RCC 7860 (cell line): ENCODE measurements at regions not wholly inside any gene's neighbourhood (a gene's known extent, or its start where the extent isn't known, plus 50 kb on each side); places are given as distances from the start of the nearest gene placed in this dataset.
"Not testable (repeated sequence)": the region's sequence is repeated elsewhere in the genome, so short reads cannot be mapped to it uniquely, and the experiment has no call there.

Source experiments
- DNase-seq: peaks from one replicate; pipeline ENCODE4 v3.0.0-alpha.2; 2015; ENCODE audit warnings: low spot score
- FAIRE-seq: peaks from 2 replicates; lab custom pipeline; 2012; peaks lifted over from hg19 to GRCh38; lab: Jason Lieb, UNC

DNA sequence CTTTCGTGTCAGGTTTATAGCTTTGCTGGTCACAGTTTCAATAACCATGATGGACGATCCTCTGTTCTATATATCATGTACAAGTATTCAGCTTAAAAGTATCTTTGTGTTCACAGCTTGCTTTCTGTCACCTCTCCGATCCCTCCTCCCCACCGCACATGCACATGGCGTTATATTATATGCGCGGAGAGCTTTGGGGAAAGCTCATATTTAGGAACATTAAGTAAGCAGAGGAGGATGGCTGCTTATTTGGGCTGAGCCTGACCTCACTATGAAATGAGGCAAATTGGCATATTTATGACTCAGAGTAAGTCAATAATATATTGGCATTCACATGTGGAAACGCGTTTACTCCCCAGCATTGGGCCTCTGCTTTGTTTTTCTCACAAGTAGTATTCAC is 360.5 kb downstream of the HLX start:
- DNase-seq (no peak), FAIRE-seq (no peak)

DNA sequence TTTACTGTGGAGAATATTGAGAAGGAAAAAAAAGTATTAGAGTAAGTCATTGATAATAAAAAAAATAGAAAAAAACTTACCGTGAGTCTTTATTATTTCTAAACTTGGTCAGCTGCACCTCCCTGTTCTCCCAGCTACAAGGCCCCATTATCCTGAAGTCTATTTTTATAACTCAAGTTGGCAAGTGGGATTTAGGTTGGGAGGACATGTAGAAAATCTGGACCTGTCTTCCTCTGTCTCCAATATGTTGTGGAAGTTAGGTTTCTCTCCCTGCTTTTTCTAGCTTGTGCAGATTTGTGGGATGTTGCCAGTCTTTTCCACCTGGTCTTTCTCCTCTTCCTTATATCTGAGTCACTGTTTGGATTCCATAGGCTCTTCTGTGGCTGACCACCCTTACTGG is 361.4 kb downstream of the HLX start:
- no peak for DNase-seq
- FAIRE-seq = no peak

DNA sequence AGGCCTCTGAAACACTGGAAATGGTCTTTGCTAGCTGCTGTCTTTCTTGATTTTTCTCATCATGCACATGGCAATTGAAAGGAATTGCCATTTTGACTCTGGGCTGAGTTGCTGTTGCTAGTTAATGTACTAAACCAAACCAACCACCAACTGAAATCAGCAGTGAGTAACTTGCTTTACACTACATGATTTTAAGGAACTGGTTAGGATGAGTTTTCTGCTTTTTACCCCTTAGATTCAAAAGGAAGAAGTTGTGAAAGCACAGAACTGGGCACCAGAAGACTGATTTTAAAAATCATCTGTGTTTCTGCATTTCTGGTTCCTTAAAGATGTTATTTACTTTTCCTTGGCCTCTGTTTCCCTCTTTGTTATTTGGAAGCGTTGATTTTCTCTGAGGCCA is 361.9 kb downstream of the HLX start:
- FAIRE-seq (no peak), DNase-seq (no peak)

DNA sequence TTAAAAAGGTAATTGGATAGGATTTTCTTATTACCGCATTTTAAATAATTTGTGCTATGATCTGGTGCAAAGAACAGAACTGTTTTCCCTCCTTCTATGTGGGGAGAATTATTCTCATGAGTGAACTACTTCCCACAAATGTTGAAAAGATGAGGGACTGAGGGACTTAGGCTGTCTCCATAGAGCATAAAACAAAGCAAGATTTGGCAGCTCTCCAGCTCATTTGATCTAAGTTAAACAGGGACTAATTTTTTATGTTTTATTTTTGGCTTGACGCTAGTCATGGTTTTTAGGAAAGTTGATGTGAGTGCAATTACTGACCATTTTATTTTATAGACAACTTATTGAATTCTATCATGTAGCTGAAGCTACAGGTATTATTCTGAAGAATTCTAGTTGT is 362.3 kb downstream of the HLX start:
- FAIRE-seq (no peak), DNase-seq (no peak)

DNA sequence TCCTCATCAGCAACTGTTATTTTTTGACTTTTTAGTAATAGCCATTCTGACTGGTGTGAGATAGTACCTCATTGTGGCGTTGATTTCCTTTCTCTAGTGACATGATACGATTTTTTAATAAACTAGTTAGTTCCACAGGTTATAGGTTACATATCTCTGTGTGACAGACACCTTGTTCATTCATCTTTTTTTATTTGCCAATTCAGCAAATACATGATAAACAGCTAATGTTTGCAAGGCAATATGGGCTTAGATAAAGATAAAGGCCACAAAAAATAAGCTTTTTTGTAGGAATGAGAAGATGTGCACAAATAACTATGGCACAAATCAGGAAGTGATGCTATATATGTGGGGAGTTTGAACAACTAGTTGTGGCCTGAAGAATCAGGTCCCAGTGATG is 366.8 kb downstream of the HLX start:
- FAIRE-seq (no peak), DNase-seq (no peak)

DNA sequence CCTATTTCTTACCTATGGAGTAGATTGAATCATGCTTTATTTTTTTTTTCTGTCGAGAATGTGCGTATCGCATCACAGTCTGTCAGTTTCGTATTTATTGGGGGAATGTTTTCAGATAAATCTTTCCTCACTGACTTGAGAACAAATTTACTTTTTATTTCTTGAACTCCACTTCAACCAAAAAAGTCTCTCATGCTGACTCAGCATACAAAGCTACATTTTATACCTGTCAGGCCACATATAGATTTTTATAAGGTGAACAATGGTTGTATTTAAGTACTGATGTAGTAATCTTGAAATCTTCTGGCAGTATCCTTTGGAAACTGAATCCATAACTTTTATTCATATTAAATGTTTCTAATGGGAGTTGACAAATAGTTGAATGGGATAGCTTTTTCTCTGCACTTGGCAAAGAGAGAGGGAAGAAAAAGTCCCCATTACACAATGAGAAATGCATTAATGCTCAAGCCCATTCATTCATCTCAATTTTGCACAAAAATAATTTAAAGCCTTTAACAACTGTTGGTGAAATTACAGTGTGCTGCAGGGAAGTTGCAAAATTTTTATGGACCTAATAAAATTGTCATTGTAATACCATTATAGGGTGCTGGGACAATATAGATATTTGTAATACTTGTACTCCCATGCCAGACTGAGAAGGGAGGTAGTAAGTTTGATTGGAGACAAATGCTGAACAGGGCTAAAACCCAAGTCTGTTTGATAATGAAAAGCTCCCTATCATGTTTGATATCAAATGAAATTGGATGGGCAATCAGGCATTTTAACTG is 367.6 kb downstream of the HLX start:
- no peak for DNase-seq
- FAIRE-seq = no peak

DNA sequence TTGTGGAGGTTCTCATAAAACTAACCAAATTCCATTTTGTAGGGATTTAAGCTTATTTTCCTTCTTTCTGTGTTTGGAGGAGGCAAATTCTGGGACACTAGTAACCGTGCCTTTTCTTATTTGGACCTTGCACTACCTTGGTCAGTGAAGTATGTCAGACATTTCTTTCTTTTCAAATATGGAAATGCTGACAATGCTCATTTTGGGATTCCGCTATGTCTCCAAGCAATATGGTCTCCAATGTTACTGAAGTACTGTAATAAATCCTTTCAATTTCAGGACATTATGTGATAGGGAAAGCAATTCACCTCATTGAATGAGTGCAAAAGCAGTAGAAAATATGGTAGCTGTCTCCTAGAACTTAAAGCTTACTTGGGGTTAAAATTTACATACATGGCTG is 372.3 kb downstream of the HLX start:
- DNase-seq = no peak
- FAIRE-seq = no peak

DNA sequence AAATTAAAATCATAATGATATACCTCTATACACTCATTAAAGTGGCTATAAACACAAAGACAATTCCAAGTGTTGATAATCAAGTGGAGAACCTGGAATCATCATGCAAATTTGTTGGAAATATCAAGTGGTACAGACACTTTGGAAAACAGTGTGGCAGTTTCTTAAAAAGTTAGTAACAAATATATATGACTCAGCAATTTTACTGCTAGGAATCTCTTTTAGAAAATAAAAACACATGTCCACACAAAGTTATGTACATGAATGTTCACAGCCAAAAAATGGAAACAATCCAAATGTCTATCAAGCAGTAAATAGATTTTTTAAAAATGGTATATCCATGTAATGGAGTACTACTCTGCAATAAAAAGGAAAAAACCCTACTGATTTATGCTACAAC is 375.6 kb downstream of the HLX start:
- no peak for FAIRE-seq

DNA sequence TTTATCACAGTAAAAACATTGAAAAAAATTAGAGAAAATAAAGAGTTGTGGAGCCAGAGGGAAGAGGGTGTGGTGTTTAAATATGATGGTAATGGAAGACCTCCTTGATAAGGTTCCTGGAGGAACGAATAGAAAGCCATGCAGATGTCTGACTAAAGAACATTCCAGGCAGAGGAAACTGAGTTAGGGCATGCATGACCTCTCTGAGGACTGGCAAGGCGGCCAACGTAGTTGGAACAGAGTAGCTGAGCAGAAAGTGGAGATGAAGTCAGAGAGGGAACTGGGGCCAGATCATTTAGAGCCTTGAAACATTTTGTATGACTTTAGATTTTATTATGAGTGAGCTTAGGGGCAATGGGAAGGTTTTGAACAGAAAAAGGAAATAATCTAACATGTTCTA is 377.5 kb downstream of the HLX start:
- no peak for DNase-seq

More for the DNA sequence above, 375.6 kb downstream of the HLX start:
- DNase-seq = no peak

DNA sequence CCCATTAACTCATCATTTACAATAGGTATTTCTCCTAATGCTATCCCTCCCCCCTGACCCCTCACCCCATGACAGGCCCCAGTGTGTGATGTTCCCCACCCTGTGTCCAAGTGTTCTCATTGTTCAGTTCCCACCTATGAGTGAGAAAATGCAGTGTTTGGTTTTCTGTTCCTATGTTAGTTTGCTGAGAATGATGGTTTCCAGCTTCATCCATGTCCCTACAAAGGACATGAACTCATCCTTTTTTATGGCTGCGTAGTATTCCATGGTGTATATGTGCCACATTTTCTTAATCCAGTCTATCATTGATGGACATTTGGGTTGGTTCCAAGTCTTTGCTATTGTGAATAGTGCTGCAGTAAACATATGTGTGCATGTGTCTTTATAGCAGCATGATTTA is 378.3 kb downstream of the HLX start:
- not testable (repeated sequence) for FAIRE-seq, DNase-seq

More for the DNA sequence above, 377.5 kb downstream of the HLX start:
- FAIRE-seq = no peak

DNA sequence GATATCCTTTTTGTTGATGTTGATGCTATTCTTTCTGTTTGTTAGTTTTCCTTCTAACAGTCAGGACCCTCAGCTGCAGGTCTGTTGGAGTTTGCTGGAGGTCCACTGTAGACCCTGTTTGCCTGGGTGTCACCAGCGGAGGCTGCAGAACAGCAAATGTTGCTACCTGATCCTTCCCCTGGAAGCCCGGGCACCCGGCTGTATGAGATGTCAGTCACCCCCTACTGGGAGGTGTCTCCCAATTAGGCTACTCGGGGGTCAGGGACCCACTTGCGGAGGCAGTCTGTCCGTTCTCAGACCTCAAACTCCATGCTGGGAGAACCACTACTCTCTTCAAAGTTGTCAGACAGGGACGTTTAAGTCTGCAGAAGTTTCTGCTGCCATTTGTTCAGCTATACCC is 383.4 kb downstream of the HLX start:
- not testable (repeated sequence) for FAIRE-seq, DNase-seq

DNA sequence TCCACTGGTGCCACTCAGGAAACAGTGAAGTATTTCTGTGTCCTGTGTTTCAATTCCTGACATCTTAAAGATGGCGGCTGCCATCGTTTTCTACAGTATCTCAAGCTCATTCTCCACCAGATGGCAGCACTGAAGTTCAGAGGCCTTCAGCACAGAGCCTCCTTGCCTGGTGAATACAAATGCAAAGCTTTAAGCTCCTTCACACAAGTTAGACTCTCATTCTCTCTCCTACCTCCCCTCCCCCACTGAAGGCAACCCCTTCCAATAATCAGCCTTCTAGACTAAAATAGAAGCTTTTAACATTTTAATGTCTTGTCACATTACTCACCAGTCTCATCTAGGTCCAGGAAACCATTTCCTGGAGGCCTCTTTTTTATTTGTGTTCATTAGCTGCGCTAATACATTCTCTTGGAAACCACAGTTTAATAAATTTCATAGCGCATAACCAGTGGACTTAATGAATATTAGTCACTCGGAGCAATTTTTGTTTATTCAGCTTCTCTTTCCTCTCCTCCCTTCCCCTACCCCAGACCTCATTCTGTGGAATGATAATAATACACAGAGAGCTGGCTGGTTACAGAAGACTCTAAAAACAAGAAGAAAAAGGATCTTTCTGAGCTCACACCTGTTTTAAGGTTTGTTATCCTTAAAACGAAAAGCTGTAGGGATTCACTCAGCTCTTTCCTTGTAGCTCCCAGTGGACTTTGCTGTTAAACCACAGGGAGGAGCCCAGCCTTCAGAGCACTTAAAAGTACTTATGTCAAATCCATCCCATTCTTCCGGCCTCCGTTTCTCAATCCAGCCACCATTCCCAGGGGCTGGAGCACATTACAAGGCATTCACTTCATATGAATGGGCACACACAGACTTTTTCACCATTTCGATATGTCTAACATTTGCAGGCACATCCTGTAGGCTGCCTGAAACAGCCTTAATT is 384.9 kb downstream of the HLX start:
- DNase-seq = peak; percentile 29
- FAIRE-seq = no peak

DNA sequence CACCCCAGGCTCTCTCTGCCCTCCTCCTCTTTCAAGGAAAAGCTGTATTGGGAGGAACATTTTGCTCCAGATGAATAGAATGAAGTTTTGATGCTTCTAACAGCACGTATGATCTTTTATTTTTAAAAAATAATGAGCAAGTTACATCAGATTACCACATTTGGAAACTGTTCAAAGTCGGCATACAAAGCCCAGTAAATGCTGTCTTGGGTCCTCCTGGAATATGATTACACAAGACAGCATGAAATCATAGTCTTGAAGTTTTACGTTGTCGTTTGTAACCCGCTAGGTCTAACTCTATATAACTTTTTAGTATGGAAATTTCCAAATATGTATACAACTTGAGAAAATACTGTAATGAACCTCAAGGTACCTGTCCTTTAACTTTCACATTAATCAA is 385.6 kb downstream of the HLX start:
- FAIRE-seq (no peak), DNase-seq (no peak)

DNA sequence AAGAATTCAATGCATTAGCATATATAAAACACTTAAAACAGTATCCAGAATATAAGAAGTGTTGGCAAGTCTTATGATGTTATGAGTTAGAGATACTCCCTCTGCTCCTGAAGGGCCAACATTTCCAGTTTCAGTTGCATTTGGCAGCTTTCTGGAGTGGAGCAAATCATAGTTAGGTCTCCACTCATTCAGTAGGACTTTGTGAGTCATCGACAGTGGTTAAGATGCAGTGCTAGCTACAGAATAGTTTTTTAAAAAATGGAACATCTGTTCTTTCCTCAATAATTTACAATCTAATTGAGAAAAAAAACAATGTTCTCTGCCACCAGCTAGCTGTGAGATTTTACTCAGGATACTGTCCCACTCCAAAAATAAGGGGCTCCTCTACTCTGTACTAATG is 389.1 kb downstream of the HLX start:
- peak; percentile 37 for DNase-seq
- peak; percentile 66 for FAIRE-seq

DNA sequence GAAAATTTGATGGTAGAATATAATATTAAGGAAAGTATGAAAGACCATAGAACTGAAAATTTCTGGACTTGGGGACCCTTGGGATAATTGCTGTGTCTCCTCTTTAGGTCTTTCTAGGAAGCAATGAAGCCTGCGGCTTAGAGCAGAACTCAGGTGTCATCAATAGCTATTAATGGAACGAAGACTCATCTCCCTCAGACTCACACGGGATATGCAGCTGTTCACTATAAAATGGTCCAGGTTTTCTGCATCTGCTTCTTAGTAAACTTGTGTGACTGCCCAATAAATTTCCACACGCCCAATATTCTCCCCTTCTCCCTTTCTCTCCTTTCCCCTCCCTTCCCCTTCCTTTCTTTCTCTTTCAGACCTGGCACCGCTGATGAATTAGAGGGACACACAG is 392.5 kb downstream of the HLX start:
- FAIRE-seq (no peak), DNase-seq (no peak)

DNA sequence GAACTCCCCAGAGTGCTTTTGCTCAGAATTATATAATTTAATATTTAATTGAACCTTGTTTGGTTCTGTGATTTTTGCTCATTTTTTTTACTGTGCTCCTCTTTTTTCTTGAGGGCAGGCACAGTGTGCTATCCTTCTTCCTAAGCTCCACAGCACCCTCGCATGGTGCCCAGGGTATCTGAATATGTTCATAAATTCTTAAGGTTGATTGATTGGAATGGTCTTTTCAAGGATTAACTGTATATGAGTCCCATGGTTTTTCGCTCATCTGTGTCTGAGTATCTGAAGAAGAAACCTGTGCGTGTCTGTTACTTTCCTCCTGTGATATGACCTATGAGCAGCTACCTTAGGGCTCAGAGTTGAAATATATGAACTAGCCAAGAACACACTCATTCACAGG is 393.7 kb downstream of the HLX start:
- FAIRE-seq (no peak), DNase-seq (no peak)

DNA sequence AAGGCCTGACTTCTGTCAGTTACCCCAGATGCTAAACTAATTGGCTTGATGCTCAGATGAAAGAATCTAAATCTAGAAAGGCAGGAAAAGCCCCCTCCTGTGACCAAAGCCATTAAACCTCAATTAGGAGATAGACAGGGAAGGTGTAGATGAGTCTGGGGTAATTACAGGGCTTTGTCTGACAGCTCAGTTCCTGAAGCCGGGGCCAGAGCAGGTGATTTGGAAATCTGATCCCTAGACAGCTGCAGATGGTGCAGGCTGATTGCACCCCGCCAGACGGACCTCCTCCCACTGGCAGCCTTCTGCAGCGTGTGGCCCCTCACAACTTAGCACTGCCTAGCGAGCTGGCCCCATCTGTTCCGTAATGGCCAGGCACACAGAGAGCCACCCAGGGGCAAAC is 395.1 kb downstream of the HLX start:
- FAIRE-seq = no peak

DNA sequence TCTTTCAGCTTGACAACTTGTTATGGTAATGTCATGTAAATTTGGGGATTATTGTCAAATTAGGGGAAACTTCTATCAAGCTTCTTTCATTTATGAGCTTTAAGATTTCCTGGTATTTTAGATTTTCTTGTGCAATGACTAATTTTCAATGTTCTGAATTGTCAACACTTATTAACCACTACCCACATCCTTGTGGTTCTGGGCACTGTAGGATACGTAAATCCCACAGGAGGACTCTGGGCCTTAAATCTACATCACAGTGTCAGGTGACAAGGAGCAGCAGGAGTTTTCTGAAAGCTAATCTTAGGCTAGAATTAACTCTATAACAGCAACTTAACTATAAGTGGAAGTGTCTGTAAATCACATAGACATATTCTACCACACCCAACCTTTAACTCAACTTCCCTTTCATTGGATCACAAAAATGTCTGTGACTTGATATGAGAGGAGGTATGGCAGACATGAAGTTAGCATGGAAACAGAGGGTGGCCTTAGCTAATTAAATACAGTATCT is 397.7 kb downstream of the HLX start:
- DNase-seq (peak; percentile 52), FAIRE-seq (peak; percentile 93)

More for the DNA sequence above, 395.1 kb downstream of the HLX start:
- no peak for DNase-seq

DNA sequence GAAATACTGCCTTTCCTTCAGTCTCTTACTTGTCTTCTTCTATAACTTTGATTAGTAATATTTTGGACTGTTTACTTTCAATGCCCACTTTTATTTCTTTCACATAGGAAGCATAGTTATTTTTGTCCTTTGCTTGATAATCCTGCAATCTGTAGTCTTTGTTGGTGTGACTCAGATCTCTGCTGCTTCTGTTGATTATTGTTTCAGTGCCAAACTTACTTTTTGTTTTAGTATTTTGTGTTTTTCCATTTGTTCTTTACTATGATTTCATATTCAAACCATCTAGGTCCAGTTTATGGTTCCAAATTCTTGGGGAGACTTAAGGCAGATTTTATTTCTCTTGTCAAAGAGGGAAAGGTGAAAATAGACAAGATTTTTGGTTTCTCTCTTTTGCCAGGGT is 399.9 kb downstream of the HLX start:
- no peak for FAIRE-seq

DNA sequence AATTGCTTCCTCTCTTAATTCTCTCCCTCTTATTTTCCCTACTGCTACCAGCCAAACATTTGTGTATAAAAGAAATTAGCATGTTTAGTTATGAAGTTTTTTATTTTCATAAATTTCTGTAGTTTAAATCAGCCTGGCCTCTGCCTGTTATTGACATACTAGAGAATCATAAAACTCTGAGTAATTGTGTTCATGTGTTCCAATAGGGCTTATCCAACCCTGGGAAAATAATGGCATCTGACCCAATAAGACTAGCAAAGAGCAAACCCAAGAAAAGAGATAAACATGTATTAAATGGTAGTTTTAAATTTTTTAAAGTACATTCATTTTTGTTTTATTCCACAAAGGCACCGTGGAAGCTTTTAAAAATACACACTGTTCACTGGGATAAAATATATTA is 404.3 kb downstream of the HLX start:
- FAIRE-seq (no peak), DNase-seq (no peak)

More for the DNA sequence above, 399.9 kb downstream of the HLX start:
- no peak for DNase-seq

DNA sequence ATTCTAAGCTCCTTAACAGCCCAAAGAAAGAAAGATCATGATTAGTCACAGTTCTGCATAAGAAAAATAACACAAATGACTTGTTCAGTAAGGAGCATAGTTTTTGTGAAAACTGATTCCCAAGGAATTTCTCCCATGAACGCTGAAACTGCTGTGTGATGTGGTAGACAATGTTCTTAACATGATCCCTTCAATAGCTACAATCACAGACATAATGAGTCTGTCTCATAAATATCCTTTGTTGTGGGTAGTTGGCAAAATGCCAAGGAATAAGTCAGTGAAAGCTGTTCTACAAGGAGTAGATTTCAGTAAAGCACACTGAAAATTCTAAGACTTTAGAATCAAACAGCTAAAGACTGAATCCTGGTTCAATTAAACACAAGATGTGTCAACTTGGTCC is 404.8 kb downstream of the HLX start:
- DNase-seq = no peak
- FAIRE-seq = no peak

DNA sequence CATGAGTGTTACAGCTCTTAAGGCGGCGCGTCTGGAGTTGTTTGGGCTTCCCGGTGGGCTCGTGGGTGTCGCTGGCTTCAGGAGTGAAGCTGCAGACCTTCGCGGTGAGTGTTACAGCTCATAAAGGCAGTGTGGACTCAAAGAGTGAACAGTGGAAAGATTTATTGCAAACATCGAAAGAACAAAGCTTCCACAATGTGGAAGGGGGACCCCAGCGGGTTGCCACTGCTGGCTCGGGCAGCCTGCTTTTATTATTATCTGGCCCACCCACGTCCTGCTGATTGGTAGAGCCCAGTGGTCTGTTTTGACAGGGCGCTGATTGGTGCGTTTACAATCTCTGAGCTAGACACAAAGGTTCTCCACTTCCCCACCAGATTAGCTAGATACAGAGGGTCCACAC is 405.7 kb downstream of the HLX start:
- DNase-seq, FAIRE-seq: not testable (repeated sequence)
